NCI-H1092 treated with DMSO at 0.1 percent for 48 hours (cell line): ENCODE measurements at regions not wholly inside any gene's neighbourhood (a gene's known extent, or its start where the extent isn't known, plus 50 kb on each side); places are given as distances from the start of the nearest gene placed in this dataset.
"Not testable (repeated sequence)": the region's sequence is repeated elsewhere in the genome, so short reads cannot be mapped to it uniquely, and the experiment has no call there.

Experiments used
- DNase-seq: peaks from one replicate; lab custom pipeline; 2025; lab: John Stamatoyannopoulos, UW

DNA sequence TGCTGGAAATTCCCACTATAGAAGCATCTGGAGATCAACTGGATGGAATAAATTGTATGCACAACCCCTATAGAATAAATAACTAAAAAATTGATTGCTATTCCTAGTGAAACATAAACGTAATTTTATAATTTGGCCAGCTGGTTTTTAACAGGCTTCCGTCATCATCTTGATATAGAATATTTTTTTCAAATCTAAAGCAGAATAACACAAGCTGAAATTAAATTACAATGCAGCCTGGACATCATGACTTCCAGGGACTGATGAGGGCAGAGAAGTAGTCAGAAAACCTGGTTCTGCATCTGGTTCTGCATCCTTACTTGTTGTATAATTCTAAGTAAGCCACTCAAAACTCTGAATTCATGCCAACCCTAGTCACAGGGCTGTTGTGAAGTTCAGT, 146.1 kb downstream of the MEX3B start:
- DNase-seq: no peak

DNA sequence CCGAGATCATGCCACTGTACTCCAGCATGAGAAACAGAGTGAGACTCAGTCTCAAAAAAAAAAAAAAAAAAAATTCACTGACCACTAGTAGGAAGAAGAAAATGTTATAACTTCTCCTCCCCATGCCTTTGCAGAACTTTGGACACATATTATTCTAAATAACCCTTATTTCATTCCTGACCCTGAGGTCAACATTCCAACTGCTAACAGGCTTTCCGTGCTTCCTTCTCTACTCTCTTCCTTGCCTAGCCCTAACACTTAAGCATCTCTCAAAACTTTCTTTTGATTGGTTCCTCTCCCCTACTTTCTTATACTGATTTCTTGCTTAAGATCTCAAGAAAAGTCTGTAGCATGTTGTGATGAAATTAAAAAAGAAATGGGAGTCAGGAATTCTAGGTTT, 146.8 kb downstream of the MEX3B start:
- DNase-seq: no peak

DNA sequence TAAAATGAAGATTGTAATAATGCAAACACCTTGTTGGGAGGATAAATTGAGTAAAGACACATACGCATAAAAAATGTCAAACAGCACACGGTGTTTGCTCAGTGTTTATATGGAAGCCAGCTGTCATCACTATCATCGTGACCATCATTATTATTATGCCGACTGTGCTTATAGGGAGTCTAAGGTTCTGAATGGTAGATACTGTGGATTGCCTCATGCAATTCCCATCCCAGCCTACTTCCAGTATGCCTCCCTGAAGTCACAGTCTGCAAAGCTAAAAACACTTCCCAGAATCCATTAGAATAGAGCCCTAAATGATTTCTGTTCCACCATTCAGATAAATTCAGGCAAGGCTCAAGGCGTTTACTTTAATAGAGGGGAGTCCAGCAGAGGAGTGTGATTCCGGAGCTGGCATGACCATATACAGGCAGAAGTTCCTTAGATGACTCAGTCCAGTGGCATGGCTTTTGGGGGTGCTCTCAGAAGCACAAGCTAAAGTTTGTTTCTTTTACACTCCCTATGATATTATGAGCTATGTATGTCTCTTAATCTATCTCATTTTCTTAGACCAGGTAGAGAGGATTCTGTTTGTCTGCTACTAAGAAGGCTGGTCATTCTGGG, 148.7 kb downstream of the MEX3B start:
- DNase-seq: no peak

DNA sequence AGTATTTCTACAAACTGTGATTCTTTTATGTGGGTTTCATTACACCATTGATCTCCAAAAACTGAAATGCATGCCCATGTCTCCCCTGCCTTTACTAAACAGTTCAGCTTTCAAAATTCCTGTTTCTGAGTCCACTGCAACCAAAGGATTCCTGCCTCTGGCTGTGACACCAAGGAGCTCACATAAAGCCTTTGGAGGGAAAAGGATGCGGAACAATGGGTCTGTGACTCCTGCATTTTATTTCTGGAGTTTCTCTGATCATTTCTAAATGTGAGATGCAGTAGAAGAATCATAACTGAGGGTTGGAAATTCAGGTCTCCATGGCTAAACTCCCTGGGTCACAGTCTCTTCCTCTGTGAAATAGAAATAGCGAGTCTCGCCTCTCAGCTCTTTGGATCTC, 149.5 kb downstream of the MEX3B start:
- DNase-seq: no peak

DNA sequence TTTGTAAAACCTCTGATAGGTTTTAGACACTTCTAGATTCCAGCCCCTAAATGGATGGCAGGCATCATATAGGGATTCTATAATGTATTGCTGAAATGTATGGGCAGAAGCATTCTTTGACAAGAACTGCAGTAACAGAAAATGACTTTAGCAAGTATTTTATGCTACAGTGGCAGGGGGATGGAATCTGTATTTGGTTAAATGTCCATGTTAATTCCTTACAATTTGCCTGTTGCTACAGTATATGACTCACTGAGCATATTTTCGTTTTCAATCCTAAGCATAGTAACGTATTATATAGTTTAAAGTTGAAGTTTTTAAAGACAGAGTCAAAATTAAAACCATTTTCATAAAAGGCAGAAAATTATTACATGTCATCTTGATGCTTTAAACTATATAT, 150.1 kb downstream of the MEX3B start:
- no peak for DNase-seq

DNA sequence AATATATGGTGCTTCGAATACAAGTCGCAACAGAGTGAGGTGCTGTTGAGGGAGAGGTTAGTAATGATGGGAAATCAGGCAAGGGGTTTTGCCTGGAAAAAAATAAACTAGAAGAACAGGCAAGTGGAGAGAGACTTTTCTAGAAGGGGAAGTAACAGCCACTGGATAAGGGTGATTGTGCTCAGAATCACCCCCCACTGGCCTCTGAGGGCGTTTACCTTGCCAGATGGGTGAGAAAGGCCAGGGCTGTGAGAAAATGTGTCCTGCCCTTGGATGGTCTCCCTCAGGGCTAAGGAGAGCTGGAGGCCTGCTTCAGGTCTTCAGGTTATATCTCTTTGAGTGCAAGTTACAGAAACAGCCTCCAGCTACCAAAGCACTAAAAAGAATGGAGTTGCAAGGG, 151.8 kb downstream of the MEX3B start:
- no peak for DNase-seq

DNA sequence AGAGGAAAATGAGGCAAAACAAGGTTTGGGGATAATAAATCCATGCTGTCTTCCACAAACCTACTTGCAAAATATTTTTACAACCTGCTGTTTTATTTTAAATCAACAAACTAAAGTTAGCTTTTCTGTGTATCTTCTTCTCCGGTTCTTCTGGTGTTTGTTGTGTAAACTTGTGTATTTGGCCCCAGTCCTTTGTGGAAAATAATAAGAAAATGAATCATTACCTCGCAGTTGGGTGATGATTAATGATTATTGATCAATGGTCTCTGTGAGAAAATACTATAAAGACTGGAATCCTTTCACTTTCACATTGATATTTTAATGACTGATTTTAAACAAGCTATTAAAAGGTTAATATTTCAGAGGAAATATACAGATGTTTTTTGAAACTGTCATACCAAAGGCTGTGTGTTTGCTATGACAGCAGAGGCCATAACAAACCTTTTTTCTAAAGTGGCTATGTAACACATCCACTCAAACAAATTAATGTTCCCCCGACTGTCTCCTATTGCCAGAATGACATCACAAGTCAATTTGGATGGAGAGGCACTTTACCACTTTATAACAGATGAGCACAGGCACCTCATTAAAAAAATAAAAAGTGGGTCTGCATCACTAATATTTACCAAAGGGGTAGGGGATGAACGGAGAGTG, 152.5 kb downstream of the MEX3B start:
- DNase-seq: peak; percentile 61

DNA sequence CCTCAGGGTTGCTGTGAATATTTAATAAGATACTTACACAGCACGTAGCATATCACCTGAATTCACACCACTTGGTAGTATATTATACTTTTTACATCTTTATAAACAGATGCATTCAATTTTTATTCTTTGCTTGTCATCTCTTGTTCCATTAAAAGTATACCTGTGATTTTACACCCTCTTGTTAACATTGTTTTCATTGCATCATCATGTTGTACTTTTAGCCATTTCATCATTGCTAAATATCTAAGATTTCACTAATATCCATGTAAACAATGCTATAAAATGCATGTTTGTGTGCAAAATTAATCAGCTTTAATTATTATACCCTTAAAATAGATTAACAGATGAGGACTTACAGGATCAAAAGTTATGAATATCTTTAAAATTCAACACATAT, 155.3 kb downstream of the MEX3B start:
- DNase-seq: no peak

DNA sequence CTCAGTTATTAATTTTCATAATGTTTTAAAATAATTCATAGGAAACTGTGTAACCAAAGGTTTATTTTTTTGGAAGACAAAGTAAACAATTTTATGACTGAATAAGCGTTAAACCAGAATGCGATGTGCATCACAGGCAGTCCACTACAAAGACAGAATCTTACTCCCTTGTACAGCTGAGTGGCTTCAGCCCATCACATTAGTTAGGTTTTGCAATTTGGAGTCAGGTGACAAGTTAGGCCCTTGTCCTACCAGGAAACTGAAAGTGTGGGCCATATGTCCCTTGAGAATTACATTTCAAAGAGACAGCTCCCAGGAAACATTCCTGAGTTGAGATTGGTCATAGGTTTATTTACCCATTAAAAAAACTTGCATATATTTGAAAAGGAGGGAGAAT, 156.3 kb downstream of the MEX3B start:
- DNase-seq: no peak

DNA sequence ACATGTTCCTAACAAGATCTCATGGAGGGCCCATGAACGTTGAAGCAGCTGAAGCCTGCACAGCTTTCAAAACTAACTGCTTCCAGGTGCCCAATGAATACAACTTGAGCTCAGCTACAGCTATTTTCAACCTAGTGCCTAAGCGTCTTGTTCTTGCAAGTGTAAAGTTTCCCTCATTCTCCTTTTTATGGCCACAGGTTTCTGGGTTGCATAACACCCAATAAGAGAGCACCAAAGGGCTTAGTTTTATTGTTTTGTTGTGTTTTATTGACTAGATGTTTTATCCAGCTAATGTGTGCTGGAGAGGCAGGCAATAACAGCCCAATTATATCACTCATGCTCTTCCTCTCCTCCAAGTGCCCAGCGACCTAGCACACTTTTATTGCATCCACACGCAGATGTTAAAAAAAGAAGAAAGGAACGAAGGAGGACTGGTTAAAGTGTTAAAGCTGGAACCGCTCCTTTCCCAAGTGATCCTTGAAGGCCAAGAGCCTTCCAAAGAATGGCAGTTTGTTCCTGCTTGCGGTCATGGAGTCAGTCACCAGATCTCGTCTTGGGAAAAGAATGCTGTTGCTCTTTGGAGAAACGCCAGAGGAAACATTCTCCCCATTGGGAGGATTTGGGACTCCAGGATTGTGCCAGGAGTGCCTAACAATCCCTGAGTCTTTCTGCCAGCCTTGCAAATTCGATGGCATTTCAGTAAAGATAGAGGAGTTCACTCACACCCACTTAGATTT, 156.9 kb downstream of the MEX3B start:
- DNase-seq: no peak

DNA sequence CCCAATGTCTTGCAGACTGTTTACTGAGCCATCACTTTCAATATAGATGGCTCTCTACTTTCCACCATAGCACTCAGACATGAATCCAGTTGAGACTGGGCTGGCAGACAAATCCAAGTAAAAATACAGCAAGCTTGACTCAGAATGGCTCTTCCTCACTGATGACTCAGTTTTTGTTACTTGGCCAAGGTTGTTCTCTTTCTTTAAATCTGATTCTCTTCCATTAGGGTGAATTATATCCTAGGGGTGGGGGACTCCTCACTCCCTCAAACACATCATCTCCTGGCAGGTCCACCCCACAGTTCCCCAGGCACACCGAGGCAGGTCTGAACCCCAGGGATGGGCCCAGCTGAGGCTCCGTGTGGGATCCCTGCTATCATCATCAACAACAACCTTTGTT, 157.9 kb downstream of the MEX3B start:
- no peak for DNase-seq

DNA sequence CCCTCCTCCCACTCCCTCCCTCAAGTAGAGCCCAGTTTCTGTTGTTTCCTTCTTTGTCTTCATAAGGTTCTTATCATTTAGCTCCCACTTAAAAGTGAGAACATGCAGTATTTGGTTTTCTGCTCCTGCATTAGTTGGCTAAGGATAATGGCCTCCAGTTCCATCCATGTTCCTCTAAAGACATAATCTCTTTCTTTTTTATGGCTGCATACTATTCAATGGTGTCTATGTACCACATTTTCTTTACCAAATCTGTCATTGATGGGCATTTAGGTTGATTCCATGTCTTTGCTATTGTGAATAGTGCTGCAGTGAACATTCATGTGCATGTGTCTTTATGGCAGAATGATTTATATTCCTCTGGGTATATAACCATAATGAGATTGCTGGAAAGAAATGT, 158.6 kb downstream of the MEX3B start:
- DNase-seq: not testable (repeated sequence)

DNA sequence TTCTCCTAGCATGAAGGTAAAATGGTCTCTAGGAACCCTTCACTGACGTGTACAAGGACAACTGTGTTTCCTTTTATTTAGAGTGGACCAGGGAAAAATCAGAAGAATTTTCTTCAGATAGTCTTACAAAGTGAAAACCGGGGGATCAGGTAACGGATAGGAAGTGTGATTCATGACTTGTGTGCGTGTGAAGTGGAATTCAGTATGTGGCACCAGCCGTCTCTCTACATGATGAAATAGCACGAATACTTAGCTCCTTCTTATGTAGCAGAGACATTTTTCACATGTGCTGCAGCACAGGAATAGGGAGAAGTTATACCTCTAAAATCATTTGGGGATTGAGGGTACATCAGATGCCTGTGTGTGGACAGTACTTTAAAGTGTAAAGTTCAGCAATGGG, 159.2 kb downstream of the MEX3B start:
- DNase-seq: no peak

DNA sequence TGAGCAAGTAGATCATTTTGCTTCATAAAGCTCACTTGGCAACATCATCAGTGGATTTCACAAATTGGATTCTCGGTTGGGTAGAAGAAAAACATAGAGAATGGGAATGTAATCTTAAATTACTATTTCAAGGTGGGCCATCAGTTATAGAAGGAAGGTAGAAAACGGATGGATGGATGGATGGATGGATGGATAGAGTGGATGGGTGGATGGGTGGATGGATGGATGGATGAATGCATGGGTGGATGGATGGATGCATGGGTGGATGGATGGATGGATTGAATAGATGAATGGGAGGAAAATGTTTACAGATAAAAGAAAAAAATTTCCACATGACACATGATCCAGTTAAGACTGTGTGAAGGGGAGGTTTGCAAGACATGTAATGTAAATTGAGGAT, 159.7 kb downstream of the MEX3B start:
- DNase-seq: no peak

DNA sequence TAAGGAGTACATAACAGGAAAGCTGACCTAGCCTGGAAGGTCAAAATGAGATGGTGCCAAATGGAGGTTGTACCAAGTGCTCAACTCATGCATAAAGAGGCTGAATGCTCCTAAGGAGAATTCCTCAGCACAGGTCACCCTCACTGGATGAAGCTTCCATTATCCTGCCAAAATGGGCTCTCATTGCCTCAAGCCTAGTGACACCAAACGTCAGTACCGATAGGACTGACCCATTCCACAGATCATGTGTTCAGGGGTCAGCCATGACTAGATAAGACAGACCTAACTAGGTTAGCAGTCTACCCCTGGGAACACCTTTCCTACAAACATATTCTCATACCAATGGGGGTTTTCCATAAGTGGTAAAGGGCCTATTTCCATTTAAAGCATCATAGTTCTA, 160.7 kb downstream of the MEX3B start:
- no peak for DNase-seq

DNA sequence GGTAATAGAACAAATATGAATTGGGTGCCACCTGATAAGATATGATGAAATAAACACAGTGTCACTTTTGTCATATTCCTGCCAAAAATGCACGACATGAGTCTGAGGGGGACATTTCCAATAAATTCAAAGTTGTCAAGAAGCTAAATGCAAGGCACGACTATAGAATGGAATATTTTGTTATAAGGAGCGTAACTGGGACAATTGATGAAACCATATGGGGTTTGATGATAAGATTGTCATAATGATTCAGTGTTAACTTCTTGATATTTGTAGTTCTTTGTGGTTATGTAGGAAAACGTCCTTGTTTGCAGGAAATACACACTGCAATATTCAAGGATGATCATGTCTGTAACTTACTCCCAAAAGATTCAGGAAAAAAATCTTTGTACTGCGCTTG, 163.3 kb downstream of the MEX3B start:
- DNase-seq: no peak

DNA sequence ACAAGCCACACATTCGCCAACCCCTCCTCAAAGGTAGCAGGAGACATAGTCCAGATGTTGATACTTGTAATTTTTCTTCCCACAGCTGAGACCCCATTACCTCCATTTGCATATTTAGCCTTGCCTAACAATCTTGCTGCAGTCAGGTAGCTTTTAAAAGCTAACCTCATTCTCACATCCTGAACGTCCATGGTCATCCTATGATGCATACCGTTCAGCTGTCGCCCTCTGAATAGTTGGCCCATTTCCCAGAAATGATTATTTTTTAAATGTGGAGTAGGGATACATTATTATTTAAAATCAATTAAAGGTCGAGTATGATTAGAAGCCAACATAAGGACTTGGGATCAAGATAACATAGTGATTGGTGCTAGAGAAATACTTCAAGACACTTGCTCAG, 165.0 kb downstream of the MEX3B start:
- peak; percentile 9 for DNase-seq

DNA sequence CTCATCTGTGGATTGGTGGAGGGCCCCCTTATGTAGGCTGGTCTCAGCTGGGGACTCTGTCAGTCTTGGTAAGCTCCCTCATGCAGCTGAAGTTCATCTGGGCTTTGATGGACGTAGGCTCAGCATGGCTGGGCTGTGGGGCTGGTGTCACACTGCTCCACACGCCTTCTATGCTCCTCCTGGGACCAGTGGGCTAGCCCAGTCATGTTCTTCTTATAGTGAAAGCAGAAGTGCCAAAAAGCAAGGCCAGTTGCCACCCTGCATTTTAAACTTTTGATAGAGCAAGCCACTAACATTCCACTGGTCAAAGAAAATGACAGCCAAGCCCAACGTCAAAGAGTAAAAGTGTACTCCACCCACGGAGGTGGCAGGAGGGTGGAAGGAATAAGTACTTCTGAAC, 165.5 kb downstream of the MEX3B start:
- no peak for DNase-seq

DNA sequence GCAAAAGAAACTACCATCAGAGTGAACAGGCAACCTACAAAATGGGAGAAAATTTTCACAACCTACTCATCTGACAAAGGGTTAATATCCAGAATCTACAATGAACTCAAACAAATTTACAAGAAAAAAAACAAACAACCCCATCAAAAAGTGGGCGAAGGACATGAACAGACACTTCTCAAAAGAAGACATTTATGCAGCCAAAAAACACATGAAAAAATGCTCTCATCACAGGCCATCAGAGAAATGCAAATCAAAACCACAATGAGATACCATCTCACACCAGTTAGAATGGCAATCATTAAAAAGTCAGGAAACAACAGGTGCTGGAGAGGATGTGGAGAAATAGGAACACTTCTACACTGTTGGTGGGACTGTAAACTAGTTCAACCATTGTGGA, 170.1 kb downstream of the MEX3B start:
- not testable (repeated sequence) for DNase-seq

DNA sequence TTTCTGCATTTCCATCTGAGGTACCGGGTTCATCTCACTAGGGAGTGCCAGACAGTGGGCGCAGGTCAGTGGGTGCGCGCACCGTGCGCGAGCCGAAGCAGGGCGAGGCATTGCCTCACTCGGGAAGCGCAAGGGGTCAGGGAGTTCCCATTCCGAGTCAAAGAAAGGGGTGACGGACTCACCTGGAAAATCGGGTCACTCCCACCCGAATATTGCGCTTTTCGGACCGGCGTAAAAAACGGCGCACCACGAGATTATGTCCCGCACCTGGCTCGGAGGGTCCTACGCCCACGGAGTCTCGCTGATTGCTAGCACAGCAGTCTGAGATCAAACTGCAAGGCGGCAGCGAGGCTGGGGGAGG, 175.1 kb downstream of the MEX3B start:
- not testable (repeated sequence) for DNase-seq

DNA sequence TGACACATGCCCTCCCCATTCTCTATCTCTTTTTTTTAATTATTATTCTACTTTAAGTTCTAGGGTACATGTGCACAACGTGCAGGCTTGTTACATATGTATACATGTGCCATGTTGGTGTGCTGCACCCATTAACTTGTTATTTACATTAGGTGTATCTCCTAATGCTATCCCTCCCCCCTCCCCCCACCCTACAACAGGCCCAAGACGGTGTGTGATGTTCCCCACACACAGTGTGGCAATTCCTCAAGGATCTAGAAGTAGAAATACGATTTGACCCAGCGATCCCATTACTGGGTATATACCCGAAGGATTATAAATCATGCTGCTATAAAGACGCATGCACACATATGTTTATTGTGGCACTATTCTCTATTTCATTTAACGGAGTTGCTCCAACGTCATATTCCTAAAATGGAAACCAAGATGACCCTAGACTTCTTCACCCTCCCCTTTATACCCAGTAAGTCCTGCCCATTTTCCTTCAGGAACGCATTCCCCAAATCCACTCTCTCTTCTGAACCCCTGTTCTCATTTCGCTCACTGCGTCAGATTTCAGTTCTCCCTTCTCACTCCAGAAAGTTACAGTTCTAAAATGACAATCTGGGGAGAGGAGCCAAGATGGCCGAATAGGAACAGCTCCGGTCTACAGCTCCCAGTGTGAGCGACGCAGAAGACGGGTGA, 175.6 kb downstream of the MEX3B start:
- DNase-seq: not testable (repeated sequence)

DNA sequence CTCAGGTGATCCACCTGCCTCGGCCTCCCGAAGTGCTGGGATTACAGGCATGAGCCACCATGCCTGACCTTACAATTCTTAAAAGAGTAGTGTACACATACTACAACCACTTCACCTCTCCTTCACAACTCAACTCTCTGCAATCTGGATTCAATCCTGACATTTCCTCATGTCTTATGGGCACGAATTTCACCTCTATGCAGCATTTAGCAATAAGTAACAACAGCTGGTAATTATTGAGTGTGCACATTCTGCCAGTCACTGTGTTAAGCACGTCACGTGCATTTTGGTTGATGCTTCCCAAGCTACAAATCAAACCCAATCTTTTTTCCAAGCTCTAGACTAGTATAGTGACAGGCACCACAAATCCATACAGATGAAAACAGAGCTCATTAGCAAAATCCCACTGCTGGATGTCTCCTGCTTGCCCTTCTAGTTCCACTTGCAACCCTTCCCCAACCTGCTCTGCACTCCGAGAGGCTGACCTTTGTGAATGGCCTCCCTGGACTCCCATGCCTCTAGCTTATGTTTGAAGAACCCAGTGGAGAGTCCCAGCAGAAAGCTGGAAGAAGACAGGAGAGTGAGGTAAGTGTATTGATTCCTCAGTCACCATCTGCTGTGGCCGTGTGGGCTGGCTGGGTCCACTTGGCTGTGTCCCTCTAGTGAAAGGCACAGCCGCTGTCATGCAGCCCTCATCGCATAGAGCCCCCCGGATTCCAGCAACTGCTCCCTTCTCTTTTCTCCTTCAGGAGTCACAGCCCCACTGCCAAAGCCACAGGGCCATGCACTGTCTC, 176.5 kb downstream of the MEX3B start:
- DNase-seq: no peak
